Sigmoid colon (tissue), 4 donors: ENCODE measurements at regions not wholly inside any gene's neighbourhood (a gene's known extent, or its start where the extent isn't known, plus 50 kb on each side); places are given as distances from the start of the nearest gene placed in this dataset.

Source experiments
- CTCF ChIP-seq, 4 experiments: fragments of 450-650 bp in 3 of 4; fragments of 200-600 bp in 1 of 4; IDR thresholded peaks; one replicate each; pipeline ENCODE4 v1.5.1; 2016 to 2019; ENCODE audit warnings: antibody characterized with exemption in 4 of 4, mild to moderate bottlenecking in 3 of 4, moderate library complexity in 2 of 4
- POLR2AphosphoS5 ChIP-seq, 4 donors: sonication (generic); formaldehyde crosslinking; IDR thresholded peaks; one replicate each; pipeline ENCODE4 v1.6.1; 2017; ENCODE audit warnings: antibody characterized with exemption in 4 of 4

- TF ChIP-seq CTCF (IDR thresholded peaks at IDR 0.05) (no peak), POLR2AphosphoS5 (IDR thresholded peaks at IDR 0.05) (no peak)
These were observed 189.6 kb upstream of the INHBA start for GRCh38 chr7:41892356-41893100.
